H1 (cell line): ENCODE measurements at regions not wholly inside any gene's neighbourhood (a gene's known extent, or its start where the extent isn't known, plus 50 kb on each side); places are given as distances from the start of the nearest gene placed in this dataset.

Experiments
- CTCF ChIA-PET: fragments of 300-600 bp; sonication (Branson Sonifier 250); formaldehyde crosslinking; loops from one replicate; lab custom pipeline; 2021; ENCODE audit not compliant: partially characterized antibody; lab: Charles Lee
- POLR2A ChIA-PET: fragments of 300-600 bp; sonication (Branson Sonifier 250); formaldehyde crosslinking; loops from one replicate; lab custom pipeline; 2021; ENCODE audit warnings: inconsistent platforms; ENCODE audit not compliant: partially characterized antibody; lab: Charles Lee
- DNase-seq, 2 experiments: peaks; one replicate each; pipeline versions ENCODE4 v3.0.0 to v3.0.0-alpha.2; 2010 to 2022; ENCODE audit warnings: low spot score in 2 of 2, low read depth in 1 of 2, mixed read lengths in 1 of 2
- FAIRE-seq: peaks from 2 replicates; lab custom pipeline; 2011; peaks lifted over from hg19 to GRCh38; lab: Jason Lieb, UNC
- H2AFZ ChIP-seq: 2 replicates; pipeline ENCODE4 v1.8.1; 2012; ENCODE audit warnings: low read length, inconsistent platforms
- H2AK5ac ChIP-seq: 2 replicates; pipeline ENCODE4 v1.6.1; 2013; ENCODE audit warnings: low read depth, low read length
- H2BK120ac ChIP-seq: replicated peaks from 2 replicates; pipeline ENCODE3; 2013; ENCODE audit warnings: low read depth, low read length, inconsistent platforms
- H2BK12ac ChIP-seq: 2 replicates; pipeline ENCODE4 v1.6.1; 2013; ENCODE audit warnings: low read depth, low read length
- H2BK15ac ChIP-seq: 2 replicates; pipeline ENCODE4 v1.6.1; 2013; ENCODE audit warnings: low read length
- H2BK20ac ChIP-seq: 2 replicates; pipeline ENCODE4 v1.6.1; 2013; ENCODE audit warnings: low read length
- H2BK5ac ChIP-seq: 2 replicates; pipeline ENCODE4 v1.6.1; 2013; ENCODE audit warnings: low read depth, low read length
- H3K14ac ChIP-seq: 2 replicates; pipeline ENCODE4 v1.6.1; 2013; ENCODE audit warnings: inconsistent platforms; ENCODE audit not compliant: insufficient read length
- H3K18ac ChIP-seq: 2 replicates; pipeline ENCODE4 v1.6.1; 2013; ENCODE audit warnings: low read length; ENCODE audit errors: extremely low read depth
- H3K23ac ChIP-seq: 2 replicates; pipeline ENCODE4 v1.6.1; 2013; ENCODE audit warnings: inconsistent platforms; ENCODE audit not compliant: insufficient read length
- H3K23me2 ChIP-seq: 2 replicates; pipeline ENCODE4 v1.6.1; 2013; ENCODE audit warnings: low read depth, low read length
- H3K27ac ChIP-seq: 2 replicates; pipeline ENCODE4 v1.6.1; 2011; ENCODE audit warnings: low read depth, low read length, inconsistent platforms
- H3K27me3 ChIP-seq, 4 experiments: replicated peaks in 1 of 4; 1 replicate in 1 of 4; 2 replicates in 3 of 4; pipeline versions ENCODE4 v1.6.1 to v1.8.1; 2011 to 2013; ENCODE audit warnings: low read length in 3 of 4, mild to moderate bottlenecking in 3 of 4, inconsistent platforms in 2 of 4, mixed read lengths in 2 of 4, moderate library complexity in 1 of 4; ENCODE audit not compliant: control insufficient read depth in 3 of 4, insufficient read depth in 3 of 4; ENCODE audit errors: extremely low read depth in 1 of 4
- H3K36me3 ChIP-seq, 4 experiments: 2 replicates each; pipeline versions ENCODE4 v1.6.1 to v1.8.1; 2011 to 2013; ENCODE audit warnings: mild to moderate bottlenecking in 4 of 4, low read length in 3 of 4, moderate library complexity in 2 of 4, control low read depth in 1 of 4, inconsistent platforms in 1 of 4; ENCODE audit not compliant: insufficient read depth in 4 of 4, control insufficient read depth in 2 of 4
- H3K4ac ChIP-seq: replicated peaks from 2 replicates; pipeline ENCODE3; 2013; ENCODE audit warnings: low read length, low read depth, mixed read lengths, inconsistent platforms; ENCODE audit not compliant: insufficient read length
- H3K4me1 ChIP-seq, 4 experiments: replicated peaks in 1 of 4; 1 replicate in 1 of 4; 2 replicates in 3 of 4; pipeline versions ENCODE4 v1.6.1 to v1.8.1; 2011 to 2013; ENCODE audit warnings: low read length in 3 of 4, inconsistent platforms in 2 of 4, mixed read lengths in 1 of 4; ENCODE audit not compliant: insufficient read depth in 4 of 4, control insufficient read depth in 3 of 4
- H3K4me2 ChIP-seq, 2 experiments: 2 replicates each; pipeline versions ENCODE4 v1.6.1 to v1.8.1; 2011 to 2013; ENCODE audit warnings: low read depth in 2 of 2, low read length in 2 of 2, control low read depth in 1 of 2, inconsistent platforms in 1 of 2, mild to moderate bottlenecking in 1 of 2; ENCODE audit not compliant: insufficient read depth in 1 of 2
- H3K4me3 ChIP-seq, 4 experiments: fragments of 200-600, 300-600 bp in 1 of 4; sonication (generic), shearing (Covaris generic), sonication (Bioruptor Twin) in 1 of 4; 2 replicates each; pipeline versions ENCODE4 v1.5.1 to v1.8.1; 2011 to 2016; ENCODE audit warnings: low read length in 4 of 4, low read depth in 3 of 4, control low read depth in 2 of 4, inconsistent platforms in 2 of 4, mild to moderate bottlenecking in 2 of 4, mixed read lengths in 1 of 4, moderate library complexity in 1 of 4; ENCODE audit not compliant: insufficient read depth in 2 of 4; ENCODE audit errors: extremely low read depth in 1 of 4
- H3K56ac ChIP-seq: replicated peaks from 2 replicates; pipeline ENCODE3; 2013; ENCODE audit warnings: low read depth, mild to moderate bottlenecking, mixed read lengths, low read length, inconsistent platforms; ENCODE audit not compliant: insufficient read length
- H3K79me1 ChIP-seq: 2 replicates; pipeline ENCODE4 v1.6.1; 2013; ENCODE audit warnings: low read depth, low read length, control low read depth
- H3K79me2 ChIP-seq, 2 experiments: 2 replicates each; pipeline versions ENCODE4 v1.6.1 to v1.8.1; 2012 to 2013; ENCODE audit warnings: low read length in 2 of 2, mild to moderate bottlenecking in 2 of 2, inconsistent platforms in 1 of 2; ENCODE audit not compliant: insufficient read depth in 2 of 2, control insufficient read depth in 1 of 2
- H3K9ac ChIP-seq, 4 experiments: replicated peaks in 1 of 4; 1 replicate in 1 of 4; 2 replicates in 3 of 4; pipeline versions ENCODE4 v1.6.1 to v1.8.1; 2011 to 2013; ENCODE audit warnings: low read depth in 3 of 4, low read length in 3 of 4, control low read depth in 2 of 4, mild to moderate bottlenecking in 2 of 4, moderate library complexity in 2 of 4, inconsistent platforms in 1 of 4; ENCODE audit errors: extremely low read depth in 1 of 4
- H3K9me3 ChIP-seq, 2 experiments: 2 replicates each; pipeline versions ENCODE4 v1.6.1 to v1.8.1; 2012 to 2013; ENCODE audit warnings: mild to moderate bottlenecking in 2 of 2, moderate library complexity in 2 of 2, control low read depth in 1 of 2, inconsistent platforms in 1 of 2, low read depth in 1 of 2, low read length in 1 of 2, mixed read lengths in 1 of 2; ENCODE audit not compliant: insufficient read depth in 2 of 2
- H4K20me1 ChIP-seq, 2 experiments: replicated peaks in 1 of 2; 2 replicates each; pipeline versions ENCODE3 to v1.8.1; 2011 to 2013; ENCODE audit warnings: inconsistent platforms in 2 of 2, low read length in 2 of 2, mild to moderate bottlenecking in 1 of 2; ENCODE audit not compliant: insufficient read depth in 2 of 2, control insufficient read depth in 1 of 2
- H4K5ac ChIP-seq: 2 replicates; pipeline ENCODE4 v1.6.1; 2013; ENCODE audit warnings: low read length, low read depth, mixed read lengths, inconsistent platforms; ENCODE audit not compliant: insufficient read length
- H4K8ac ChIP-seq: 2 replicates; pipeline ENCODE4 v1.8.0; 2013; ENCODE audit warnings: mild to moderate bottlenecking, moderate library complexity, low read length, inconsistent platforms; ENCODE audit not compliant: insufficient read depth; ENCODE audit errors: extremely low read depth
- H4K91ac ChIP-seq: replicated peaks from 2 replicates; pipeline ENCODE3; 2013; ENCODE audit warnings: low read length, mixed read lengths, inconsistent platforms; ENCODE audit not compliant: insufficient read length
- CTCF ChIP-seq, 3 experiments: IDR thresholded peaks; 1 replicate in 2 of 3; 2 replicates in 1 of 3; pipeline versions ENCODE4 v1.5.1 to v1.6.1; 2011; ENCODE audit warnings: low read length in 3 of 3, mild to moderate bottlenecking in 3 of 3, inconsistent platforms in 2 of 3, low read depth in 1 of 3, moderate library complexity in 1 of 3; ENCODE audit not compliant: insufficient read depth in 1 of 3; ENCODE audit errors: control extremely low read depth in 1 of 3
- SIN3A ChIP-seq, 2 experiments: IDR thresholded peaks in 1 of 2; conservative IDR thresholded peaks in 1 of 2; 2 replicates each; pipeline ENCODE4 v1.6.1; 2011 to 2012; ENCODE audit warnings: low read length in 2 of 2, improper control_type of control experiment in 1 of 2, low read depth in 1 of 2, mild to moderate bottlenecking in 1 of 2
- WGBS, 2 experiments: shearing (Covaris generic) in 1 of 2; methylation state at CpG; one replicate each; pipeline versions ENCODE4 v1.1.6 to v1.1.7; 2013 to 2015; ENCODE audit warnings: low lambda C conversion rate in 2 of 2, mixed read lengths in 2 of 2, inconsistent platforms in 1 of 2, low coverage in 1 of 2, missing lambda C conversion rate in 1 of 2; ENCODE audit not compliant: insufficient replicate concordance in 2 of 2, insufficient coverage in 1 of 2, insufficient read length in 1 of 2; ENCODE audit errors: extremely low coverage in 1 of 2, missing lambda C conversion rate in 1 of 2; 5-methylcytosine and 5-hydroxymethylcytosine counted together

GRCh38 chr14:101087614-101088394 is 184.3 kb upstream of the RTL1 start:
- no peak overlapping the region for H2BK20ac ChIP-seq
- no peak overlapping the region for H2BK15ac ChIP-seq
- POLR2A ChIA-PET, result no interaction called here
- no peak overlapping the region for H2BK5ac ChIP-seq
- 92% methylated on average over 11 of the region's 11 CpGs; no CpG with 5 or more reads in 1 of the 2 experiments for WGBS, 2 experiments
- H3K27ac ChIP-seq, result no peak overlapping the region
- no peak overlapping the region for H3K4me3 ChIP-seq
- H2AFZ ChIP-seq, result no peak overlapping the region
- no peak overlapping the region for H4K91ac ChIP-seq
- no peak overlapping the region for H2BK12ac ChIP-seq
- H3K9ac ChIP-seq, result no peak overlapping the region; a peak in 1 of 7 replicates
- no peak for TF ChIP-seq SIN3A (conservative IDR thresholded peaks at IDR 0.05 in 1 of 2, IDR thresholded peaks at IDR 0.05 in 1 of 2; ENCODE audit: low read depth in 1 of 2, low read length in 2 of 2)
- TF ChIP-seq CTCF (IDR thresholded peaks at IDR 0.05; ENCODE audit: control extremely low read depth in 1 of 3, insufficient read depth in 1 of 3, low read depth in 1 of 3, low read length in 3 of 3), result peak in 2 of 3 experiments; percentile 2 to 12; a peak in 1 of 4 replicates
- H4K20me1 ChIP-seq, result no peaks in the 10 kb centered on the region
- FAIRE-seq (no peak), DNase-seq (peak in 1 of 2 experiments; percentile 39)
- H4K5ac ChIP-seq, result no peak overlapping the region
- no peak overlapping the region for H3K18ac ChIP-seq
- H3K56ac ChIP-seq, result no peak overlapping the region
- no peak overlapping the region for H2AK5ac ChIP-seq
- H3K79me1 ChIP-seq, result no peaks in the 10 kb centered on the region
- H3K4me2 ChIP-seq, result no peak overlapping the region
- H3K9me3 ChIP-seq, result no peaks in the 10 kb centered on the region
- no peaks in the 10 kb centered on the region for H3K36me3 ChIP-seq
- H3K23ac ChIP-seq, result no peak overlapping the region
- H3K23me2 ChIP-seq, result no peaks in the 10 kb centered on the region; the same call in 1 of the 2 replicates
- H2BK120ac ChIP-seq, result no peak overlapping the region
- H3K4ac ChIP-seq, result no peak overlapping the region
- no peak overlapping the region for H4K8ac ChIP-seq
- H3K4me1 ChIP-seq, result no peaks in the 10 kb centered on the region; a peak in 1 of 7 replicates
- H3K27me3 ChIP-seq, result no peaks in the 10 kb centered on the region
- CTCF ChIA-PET, result interaction anchor here (0.7 to 1.2 kb wide), 3 partner anchors 16 to 147 kb away, joined by 3 read pairs; no protein-coding TSS in a partner anchor
- H3K14ac ChIP-seq, result no peak overlapping the region
- no peaks in the 10 kb centered on the region for H3K79me2 ChIP-seq
